Right lung (tissue), 2 donors: ENCODE measurements at regions not wholly inside any gene's neighbourhood (a gene's known extent, or its start where the extent isn't known, plus 50 kb on each side); places are given as distances from the start of the nearest gene placed in this dataset.
"Not testable (repeated sequence)": the region's sequence is repeated elsewhere in the genome, so short reads cannot be mapped to it uniquely, and the experiment has no call there.

ENCODE experiments used
- DNase-seq, 2 donors: peaks; one replicate each; pipeline ENCODE4 v3.0.0-alpha.2; 2013

DNA sequence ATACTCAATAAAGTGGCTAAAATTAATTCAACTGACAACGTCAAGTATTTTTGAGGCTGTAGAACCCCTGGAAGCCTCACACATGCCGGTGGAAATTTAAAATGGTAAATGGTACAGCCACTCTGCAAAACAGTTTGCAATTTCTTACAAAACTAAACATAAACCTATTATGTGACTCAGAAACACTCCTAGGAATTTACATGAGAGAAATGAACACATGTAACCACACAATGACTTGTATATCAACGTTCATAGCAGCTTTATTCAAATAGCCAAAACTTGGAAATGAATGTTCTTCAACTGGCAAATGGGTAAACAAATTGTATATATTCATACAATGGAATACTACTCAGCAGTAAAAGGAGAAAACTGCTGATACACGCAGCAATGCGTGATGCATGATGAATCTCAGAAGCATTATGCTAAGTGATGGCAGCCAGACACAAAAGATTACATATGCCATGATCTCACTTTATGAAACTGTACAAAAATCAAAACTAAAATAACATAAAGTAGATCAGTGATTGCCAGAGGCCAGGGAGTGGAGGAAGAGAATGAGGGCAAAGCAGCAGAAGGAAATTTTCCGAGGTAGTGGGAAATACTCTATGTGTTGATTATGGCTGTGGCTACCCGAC lies 112.5 kb downstream of the FAM50B start:
- DNase-seq = no peak

DNA sequence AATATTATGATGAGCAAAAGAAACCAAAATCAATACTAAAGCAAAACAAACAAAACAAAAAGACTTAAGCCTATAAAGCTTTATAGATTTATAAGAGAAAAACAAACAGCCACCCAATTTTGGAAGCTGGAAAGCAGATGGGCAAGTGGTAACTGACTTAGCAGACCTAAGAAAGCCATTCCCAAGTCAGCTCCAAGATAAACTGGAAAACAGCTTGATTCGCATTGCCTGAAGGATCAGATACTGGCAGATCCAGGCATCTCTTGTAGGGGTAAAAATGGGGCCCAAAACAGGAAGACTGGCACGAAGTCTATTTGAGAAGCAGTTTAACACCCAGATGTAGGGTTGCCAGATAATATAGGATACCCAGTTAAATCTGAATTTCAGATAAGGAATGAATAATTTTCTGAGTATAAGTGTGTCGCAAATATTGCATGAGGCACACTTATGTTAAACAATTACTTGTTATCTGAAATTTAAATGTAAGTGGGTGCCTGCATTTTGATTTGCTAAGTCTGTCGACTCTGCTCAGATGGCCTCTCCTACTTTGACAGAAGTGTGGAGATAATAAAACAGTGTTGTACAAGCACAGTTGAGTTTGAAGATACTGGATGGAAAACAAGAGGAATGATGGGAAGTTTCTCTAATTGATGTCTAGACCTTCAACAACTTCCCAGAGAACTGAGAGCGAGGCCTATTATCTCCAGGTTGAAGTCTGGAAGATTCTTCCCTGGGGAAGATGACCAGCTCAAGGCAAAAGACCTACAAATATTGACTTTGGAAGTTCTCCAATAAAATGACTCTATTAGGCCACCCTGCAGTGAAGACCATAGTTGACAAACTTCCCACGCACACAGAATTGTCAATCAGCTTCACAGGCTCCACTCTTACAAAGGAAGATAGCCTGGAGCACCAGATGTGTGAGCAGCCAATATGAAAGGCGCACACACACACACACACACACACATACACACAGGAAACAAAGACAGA lies 113.4 kb downstream of the FAM50B start:
- no peak for DNase-seq

DNA sequence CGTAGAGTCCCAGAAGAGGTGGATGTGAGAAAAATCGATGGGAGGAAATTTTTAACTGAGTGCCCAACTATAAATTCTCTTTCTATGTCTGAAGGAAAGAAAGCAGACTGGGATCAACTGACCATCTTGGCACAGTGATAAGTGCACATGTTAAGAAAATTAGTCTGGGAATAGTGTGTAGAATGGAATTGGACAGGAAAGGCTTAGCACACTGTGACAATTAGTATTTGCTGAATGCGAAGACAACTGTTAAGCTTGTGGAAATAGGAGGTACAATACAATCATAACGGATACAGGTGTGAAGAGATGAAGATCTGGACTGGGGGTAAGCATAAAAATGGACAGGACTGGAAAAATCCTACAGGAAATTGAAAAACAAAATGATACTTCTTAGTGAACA lies 114.3 kb downstream of the FAM50B start:
- DNase-seq = no peak

DNA sequence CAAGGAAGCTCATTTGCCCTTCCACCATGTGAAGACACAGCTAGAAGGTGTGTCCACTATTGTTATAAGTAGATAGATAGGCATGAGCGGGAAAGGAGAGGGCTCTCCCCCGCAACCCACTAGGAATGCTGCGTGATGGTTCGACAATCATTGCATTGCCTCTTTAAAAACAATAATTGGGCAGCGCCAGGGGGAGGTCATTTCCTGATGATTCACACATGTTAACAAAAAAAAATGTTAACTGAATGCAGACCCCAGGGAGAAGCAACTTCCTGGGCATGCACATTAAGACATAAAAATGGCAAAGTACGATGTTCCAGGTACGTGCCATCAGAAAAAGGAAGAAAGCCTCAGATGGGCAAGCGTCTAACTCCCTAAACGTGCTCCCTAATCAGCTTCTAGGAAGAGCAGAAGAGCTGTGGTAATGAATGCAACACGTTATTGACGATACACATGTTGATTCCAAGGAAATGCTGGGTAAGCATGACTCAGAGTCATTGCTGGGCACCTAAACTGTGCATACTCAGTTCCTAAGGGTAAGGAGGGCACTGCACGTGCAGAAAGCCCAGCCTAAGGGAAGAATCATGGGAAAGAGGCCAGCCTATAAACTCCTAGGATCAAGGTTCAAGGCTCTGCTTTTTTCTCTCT lies 113.7 kb downstream of the FAM217A start:
- DNase-seq = no peak

DNA sequence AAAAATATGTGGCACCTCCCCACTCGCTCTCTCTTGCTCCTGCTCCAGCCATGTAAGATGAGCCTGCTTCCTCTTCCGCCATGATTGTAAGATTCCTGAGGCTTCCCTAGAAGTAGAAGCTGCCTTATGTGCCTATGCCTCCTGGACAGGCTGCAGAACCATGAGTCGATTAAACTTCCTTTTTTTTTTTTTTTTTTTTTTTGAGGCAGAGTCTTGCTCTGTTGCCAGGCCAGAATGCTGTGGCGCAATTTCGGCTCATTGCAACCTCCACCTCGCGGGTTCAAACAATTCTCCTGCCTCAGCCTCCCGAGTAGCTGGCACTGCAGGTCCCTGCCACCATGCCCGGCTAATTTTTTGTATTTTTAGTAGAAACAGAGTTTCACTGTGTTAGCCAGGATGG lies 112.5 kb downstream of the FAM217A start:
- DNase-seq = no peak

DNA sequence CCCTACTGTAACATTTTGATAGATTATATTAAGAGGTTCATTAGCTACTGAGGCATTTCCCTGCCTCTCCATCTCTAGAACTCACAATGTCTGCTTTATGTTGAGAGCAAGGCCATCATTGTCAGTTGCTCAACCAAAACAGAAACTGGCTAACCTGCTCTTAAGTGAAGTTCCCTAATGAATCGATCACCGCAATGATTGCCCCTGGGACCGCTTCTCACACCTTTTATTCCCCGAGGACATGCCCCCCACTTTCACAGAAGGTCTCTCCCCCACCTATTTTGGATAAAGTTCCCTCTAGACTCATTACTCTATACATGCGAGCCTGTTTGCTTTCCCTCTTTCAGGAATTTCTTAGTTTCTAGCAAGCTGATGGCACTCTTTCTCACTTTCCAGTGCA lies 108.8 kb downstream of the FAM217A start:
- DNase-seq = no peak

DNA sequence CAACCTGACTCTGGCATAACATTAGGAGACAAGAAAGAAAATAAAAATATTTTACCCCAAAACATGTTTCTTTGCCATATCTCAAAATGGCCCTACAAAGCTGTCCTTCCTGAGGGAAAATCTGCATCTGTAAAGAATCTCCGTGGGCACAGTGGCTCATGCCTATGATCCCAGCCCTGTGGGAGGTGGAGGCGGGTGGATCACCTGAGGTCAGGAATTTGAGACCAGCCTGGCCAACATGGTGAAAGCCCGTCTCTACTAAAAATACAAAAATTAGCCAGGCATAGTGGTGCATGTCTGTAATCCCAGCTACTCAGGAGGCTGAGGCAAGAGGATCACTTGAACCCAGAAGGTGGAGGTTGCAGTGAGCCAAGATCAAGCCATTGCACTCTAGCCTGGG lies 105.8 kb downstream of the FAM217A start:
- not testable (repeated sequence) for DNase-seq

DNA sequence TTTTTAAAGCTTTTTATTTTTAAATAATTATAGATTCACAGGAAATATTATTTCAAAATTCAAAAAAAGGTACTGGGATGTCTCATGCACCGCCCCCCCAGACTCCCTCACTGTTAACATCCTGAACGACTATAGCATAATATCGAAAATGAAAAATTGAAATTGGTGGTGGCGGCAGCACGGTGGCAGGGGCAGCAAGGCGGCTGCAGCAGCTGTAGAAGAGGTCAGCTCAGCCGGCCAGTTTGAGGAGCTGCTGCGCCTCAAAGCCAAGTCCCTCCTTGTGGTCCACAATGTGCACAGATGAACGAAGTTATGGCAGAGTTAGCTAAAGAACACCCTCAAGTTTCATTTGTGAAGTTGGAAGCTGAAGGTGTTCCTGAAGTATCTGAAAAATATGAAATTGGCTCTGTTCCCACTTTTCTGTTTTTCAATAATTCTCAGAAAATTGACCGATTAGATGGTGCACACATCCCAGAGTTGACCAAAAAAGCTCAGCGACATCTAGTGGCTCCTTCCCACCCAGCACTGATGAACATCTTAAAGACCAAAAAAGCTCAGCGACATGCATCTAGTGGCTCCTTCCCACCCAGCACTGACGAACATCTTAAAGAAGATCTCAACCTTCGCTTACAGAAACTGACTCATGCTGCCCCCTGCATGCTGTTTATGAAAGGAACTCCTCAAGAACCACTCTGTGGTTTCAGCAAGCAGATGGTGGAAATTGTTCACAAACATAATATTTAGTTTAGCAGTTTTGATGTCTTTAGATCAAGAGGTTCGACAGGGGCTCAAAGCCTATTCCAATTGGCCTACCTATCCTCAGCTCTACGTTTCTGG lies 100.8 kb downstream of the FAM217A start:
- peak; percentile 38 to 50 for DNase-seq

DNA sequence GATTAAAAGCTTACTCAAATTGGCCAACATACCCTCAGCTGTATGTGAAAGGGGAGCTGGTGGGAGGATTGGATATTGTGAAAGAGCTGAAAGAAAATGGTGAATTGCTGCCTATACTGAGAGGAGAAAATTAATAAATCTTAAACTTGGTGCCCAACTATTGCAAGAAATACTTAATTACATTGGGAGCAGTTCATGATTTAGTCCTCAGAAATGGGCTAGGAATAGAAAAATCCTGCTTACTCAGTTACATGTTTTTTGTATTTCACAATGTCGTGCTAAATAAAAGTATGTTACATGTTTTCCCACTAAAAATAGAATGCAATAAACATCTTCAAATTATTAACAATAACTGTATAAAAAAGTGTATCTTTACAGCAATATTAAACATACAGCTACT lies 100.0 kb downstream of the FAM217A start:
- not testable (repeated sequence) for DNase-seq

DNA sequence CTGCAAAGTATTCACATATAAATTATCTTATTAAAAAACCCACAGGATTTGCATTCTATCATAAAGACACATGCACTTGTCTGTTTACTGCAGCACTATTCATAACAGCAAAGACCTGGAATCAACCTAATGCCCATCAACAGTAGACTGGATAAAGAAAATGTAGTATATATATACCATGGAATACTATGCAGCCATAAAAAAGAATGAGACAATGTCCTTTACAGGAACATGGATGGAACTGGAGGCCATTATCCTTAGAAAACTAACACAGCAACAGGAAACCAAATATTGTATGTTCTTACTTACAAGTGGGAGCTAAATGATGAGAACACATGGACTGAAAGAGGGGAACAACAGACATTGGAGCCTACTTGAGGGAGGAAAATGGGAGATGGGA lies 97.0 kb downstream of the FAM217A start:
- DNase-seq = no peak

DNA sequence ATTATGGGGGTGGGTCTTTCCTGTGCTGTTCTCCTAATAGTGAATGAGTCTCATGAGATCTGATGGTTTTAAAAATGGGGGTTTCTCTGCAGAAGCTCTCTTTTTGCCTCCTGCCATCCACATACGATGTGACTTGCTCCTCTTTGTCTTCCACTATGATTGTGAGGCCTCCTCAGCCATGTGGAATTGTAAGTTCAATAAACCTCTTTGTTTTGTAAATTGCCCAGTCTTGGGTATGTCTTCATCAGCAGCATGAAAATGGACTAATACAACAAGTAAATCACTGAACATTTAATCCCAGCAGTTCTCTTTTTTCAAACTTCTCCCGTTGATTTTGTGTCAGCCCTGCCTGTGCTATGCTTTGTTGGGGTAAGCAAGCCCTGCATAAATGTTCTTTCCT lies 95.2 kb downstream of the FAM217A start:
- DNase-seq = no peak

DNA sequence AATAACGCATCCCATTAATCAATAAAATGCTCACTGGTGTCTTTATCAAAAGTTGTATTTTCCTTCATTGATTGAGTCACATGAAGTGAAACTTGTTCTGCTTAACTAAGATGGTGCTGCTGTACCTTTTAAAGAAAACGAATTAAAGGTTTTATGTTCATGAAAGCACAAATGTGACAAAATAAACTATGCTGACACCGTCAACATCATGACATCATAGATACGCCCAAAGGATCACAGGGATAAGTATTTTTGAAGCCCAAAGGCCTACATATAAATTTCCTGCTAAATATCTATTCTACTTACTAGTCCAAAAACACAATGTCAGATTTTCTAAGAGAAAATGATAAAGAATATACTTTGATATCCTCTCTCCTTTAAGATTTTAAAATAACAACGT lies 94.4 kb downstream of the FAM217A start:
- no peak for DNase-seq

DNA sequence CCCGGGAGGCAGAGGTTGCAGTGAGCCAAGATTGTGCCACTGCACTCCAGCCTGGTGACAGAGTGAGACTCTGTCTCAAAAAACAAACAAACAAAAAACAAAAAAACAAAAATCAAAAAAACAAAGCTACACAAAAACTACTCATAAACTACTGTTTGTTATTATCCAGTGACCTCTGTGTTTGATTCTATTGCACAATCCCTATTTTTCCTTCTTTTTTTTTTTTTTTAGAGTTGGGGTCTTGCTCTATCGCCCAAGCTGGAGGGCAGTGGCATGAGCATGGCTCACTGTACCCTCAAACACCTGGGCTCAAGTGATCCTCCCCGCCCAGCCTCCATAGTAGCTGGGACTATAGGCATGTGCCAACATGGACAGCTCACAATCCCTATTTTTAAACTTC lies 92.7 kb downstream of the FAM217A start:
- DNase-seq = no peak

DNA sequence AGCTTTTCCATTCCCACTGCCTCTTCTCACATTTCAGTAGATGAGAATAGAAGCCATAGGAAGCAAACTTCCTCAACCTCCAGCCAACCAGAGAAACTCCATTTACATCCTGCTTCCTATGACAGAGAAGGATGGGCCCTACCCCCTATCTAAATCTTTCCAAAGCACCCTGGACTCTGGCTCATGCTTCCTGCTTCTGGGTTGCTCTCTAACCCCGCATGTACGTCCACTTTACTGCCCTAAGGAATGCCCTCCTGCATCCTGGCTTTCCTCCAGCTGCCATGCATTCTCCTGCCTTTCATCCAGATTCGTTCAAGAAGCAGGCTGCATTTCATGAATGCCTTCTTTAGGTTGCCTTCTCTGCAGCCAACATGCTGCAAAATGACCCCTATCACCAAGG lies 91.9 kb downstream of the FAM217A start:
- DNase-seq = no peak

DNA sequence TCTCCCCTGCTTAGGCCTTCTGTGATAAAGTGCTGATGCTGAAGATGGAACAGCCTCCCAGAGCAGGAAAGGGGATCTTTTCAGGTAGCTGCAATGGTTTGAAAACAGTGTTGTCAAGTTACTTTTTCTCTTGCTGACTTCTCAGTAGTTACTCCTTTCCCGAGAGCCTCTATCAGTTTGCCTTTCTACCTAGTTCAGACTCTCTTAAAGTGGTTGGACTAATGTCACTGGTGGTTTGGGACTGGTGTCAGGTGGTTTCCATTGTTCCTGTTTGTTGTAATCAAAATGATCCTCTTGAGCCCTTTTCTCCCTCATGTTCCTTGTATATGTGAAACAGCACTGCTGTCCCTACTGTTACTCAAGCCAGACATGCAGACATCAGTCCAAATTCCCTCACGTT lies 91.4 kb downstream of the FAM217A start:
- no peak for DNase-seq

DNA sequence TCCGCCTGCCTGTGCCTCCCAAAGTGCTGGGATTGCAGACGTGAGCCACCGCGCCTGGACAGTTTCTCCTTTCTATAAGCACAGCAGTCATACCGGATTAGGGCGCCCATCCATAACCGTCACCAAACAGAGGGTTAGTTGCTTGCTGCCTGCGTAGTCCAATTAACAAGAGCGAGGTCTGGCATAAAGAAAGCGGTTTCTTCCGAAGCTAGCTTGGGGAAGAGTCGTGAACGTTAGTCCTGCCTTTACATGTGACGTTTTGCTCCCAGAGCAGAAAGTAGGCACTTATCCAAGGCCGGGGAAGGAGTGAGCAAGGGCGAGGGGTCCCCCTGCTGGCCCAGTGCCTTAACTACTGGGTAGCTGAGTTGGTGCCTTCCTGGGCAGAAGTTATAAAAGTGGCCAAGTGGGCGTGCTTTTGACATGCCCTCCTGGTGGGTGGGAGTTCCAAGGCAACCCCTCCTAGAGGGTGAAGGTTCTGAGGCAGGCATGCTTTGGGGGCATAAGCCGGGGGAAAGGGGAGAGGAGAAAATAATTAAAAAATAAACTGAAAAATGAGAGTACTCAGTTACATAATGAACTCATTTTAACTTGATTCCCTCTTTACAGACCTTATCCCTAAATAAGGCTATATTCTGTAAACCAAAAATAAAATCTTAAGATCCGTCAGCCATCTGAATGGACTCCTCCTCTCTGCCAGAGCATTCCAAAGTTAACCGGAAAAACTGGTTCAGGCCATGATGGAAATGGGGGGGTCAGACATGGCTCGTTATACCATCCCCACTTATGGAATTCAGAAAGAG lies 88.0 kb downstream of the FAM217A start:
- peak; percentile 85 to 88 for DNase-seq

DNA sequence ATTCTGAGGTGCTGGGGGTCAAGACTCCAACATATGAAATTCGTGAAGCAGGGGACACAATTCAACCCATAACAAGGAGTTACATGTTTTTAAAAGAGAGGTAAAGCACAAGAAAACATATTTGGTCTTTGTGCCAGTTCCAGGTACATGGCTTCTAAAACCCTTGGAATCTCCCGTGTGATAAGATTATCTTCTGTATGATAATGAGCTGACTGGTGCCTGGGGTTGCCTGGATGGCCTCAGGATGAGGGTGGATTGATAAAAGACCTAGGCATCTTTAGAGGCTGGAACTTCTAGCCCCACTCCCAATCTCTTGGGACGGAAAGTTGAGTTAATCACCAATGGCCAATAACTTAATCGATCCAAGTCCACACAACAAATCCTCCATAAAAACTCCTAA lies 87.0 kb downstream of the FAM217A start:
- DNase-seq = no peak

DNA sequence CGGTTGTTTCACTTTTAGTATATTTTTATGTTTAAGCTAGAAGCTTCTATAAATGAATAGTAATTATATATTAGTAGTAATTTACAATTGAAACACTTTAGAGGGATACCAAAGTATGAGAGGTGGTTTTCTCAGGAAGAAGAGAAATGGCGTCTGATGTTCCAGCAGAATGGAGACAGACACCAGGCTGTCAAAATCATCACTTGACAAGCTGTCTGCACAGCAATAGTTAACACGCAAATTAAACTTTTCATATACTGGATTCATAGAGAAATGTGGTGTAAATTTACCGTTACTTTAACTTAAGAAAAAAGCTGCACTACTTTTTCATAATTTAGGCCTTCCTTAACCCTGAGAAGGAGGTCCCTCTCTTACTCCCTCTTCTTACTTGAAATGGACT lies 82.6 kb downstream of the FAM217A start:
- DNase-seq = no peak

DNA sequence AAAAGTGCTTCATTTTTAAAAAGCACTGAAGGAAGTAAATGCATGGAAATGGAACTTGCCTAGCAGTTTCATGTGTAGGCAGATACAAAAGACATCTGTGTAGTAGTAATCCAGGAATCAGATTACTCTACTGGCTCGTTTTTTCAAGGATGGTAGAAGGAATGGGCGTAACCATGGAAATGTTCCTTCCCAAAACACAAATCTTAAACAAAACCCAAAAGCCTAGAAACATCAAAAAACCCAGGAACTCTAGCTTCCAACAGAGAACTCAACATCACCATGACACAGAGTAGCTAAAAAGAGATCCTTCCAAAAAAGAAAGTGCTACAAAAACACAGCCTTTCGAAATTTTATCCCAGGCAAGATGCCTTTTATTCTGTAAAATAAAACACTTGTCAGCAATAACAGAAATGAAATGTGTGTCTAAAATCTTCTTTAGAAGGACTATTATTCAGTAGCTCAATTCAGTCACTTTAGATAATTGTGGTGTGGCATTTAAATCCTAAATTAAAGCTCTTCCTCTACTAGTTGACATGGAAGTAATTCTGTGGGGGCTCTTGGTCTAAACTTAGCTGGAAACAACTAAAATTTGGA lies 81.7 kb downstream of the FAM217A start:
- DNase-seq = no peak

DNA sequence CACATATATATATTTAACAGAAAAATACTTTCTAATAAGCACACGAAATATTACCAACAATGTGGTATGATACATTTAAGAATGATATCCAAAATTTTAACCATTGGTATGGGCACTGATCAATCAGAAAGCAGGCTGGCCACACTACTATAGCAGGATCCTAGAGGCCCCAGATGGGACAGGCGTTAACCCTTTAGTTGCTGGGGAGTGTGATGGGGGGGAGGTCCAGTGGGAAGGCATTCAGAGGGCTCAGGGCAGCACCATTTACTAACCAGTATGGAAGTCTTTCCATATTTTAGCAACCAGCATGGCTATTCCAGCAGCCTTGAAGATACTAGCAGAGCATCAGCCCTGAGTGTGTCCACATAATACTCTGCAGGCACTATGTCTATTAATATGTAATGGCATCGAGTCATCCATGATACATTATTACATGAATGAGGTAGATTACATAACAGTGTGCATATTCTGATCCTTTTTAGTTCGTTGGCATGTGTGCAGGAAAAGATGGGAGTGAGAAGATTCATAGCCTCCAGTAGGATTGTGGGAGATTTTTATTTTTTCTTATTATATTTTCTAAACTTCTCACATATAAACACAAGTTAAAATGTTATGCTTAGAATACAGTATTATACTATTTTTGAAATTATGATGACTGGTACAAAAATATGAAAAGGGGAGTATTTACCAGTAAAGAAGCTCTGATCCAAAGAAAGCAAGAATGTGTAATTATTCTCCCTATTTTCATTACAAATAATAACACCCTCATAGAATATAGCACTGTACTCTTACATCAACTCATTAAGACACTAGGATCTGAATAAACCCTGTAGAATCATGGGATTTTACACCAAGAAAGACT lies 78.9 kb downstream of the FAM217A start:
- DNase-seq = no peak
